ENCODE measurements at regions not wholly inside any gene's neighbourhood (a gene's known extent, or its start where the extent isn't known, plus 50 kb on each side); places are given as distances from the start of the nearest gene placed in this dataset.

GRCh38 chr13:73934771-73935170, 199.4 kb downstream of the KLF12 start:
- Mint-ChIP-seq H3K9me3 (ENCODE audit: unreplicated experiment) (no peaks in the 10 kb centered on the region), H3K36me3 (ENCODE audit: insufficient read depth, unreplicated experiment) (no peaks in the 10 kb centered on the region), H3K27ac (ENCODE audit: unreplicated experiment) (no peak overlapping the region), H3K27me3 (ENCODE audit: insufficient read depth, unreplicated experiment) (no peaks in the 10 kb centered on the region), H3K4me1 (ENCODE audit: low read depth, unreplicated experiment) (peaks cover 14% of the 10 kb centered on the region), H3K4me3 (ENCODE audit: unreplicated experiment) (no peak overlapping the region)
- ChIA-PET CTCF (no interaction called here), POLR2A (no interaction called here)
- TF ChIP-seq CTCF (IDR thresholded peaks at IDR 0.05; ENCODE audit: insufficient read depth in 1 of 2, low read depth in 1 of 2, low read length in 1 of 2, severe bottlenecking in 1 of 2, unreplicated experiment in 1 of 2) = no peak
- no TSS peak for BruUV-seq (replicated peaks)
- DNase-seq = no peak
- Histone ChIP-seq H3K4me3 (ENCODE audit: low read depth, low read length) (no peak overlapping the region), H3K9me3 (no peaks in the 10 kb centered on the region), H3K36me3 (ENCODE audit: control insufficient read depth, insufficient read depth, low read length) (no peaks in the 10 kb centered on the region), H3K4me1 (no peaks in the 10 kb centered on the region), H3K27me3 (replicated peaks; ENCODE audit: control insufficient read depth, insufficient read depth, low read length) (no peaks in the 10 kb centered on the region)
- intact Hi-C loops (cut with micrococcal nuclease; ENCODE audit: unreplicated experiment) = no loop called here

- Mint-ChIP-seq H3K27ac (ENCODE audit: unreplicated experiment) (no peak overlapping the region), H3K4me1 (ENCODE audit: low read depth, unreplicated experiment) (peaks cover 14% of the 10 kb centered on the region), H3K27me3 (ENCODE audit: insufficient read depth, unreplicated experiment) (no peaks in the 10 kb centered on the region), H3K4me3 (ENCODE audit: unreplicated experiment) (no peak overlapping the region), H3K36me3 (ENCODE audit: insufficient read depth, unreplicated experiment) (no peaks in the 10 kb centered on the region), H3K9me3 (ENCODE audit: unreplicated experiment) (no peaks in the 10 kb centered on the region)
- H3K4me3 ChIP-seq (ENCODE audit: low read depth, low read length) = no peak overlapping the region
- H3K9me3 ChIP-seq = no peaks in the 10 kb centered on the region
- no TSS peak for BruUV-seq (replicated peaks)
- intact Hi-C loops (cut with micrococcal nuclease; ENCODE audit: unreplicated experiment) = no loop called here
- no peaks in the 10 kb centered on the region for H3K36me3 ChIP-seq (ENCODE audit: control insufficient read depth, insufficient read depth, low read length)
- no peak for DNase-seq
- TF ChIP-seq CTCF (IDR thresholded peaks at IDR 0.05; ENCODE audit: insufficient read depth in 1 of 2, low read depth in 1 of 2, low read length in 1 of 2, severe bottlenecking in 1 of 2, unreplicated experiment in 1 of 2) = no peak
- POLR2A ChIA-PET = no interaction called here
- CTCF ChIA-PET = no interaction called here
- H3K27me3 ChIP-seq (replicated peaks; ENCODE audit: control insufficient read depth, insufficient read depth, low read length) = no peaks in the 10 kb centered on the region
- no peaks in the 10 kb centered on the region for H3K4me1 ChIP-seq
These were observed 200.0 kb downstream of the KLF12 start for GRCh38 chr13:73934215-73934641.

- ChIA-PET POLR2A (no interaction called here), CTCF (no interaction called here)
- H3K9me3 Mint-ChIP-seq (ENCODE audit: unreplicated experiment) = no peaks in the 10 kb centered on the region
- no peak for DNase-seq
- no peaks in the 10 kb centered on the region for H3K4me1 ChIP-seq
- no peaks in the 10 kb centered on the region for H3K27me3 Mint-ChIP-seq (ENCODE audit: insufficient read depth, unreplicated experiment)
- no peak overlapping the region for H3K4me3 Mint-ChIP-seq (ENCODE audit: unreplicated experiment)
- intact Hi-C loops (cut with micrococcal nuclease; ENCODE audit: unreplicated experiment) = no loop called here
- BruUV-seq (replicated peaks) = no TSS peak
- no peak for TF ChIP-seq CTCF (IDR thresholded peaks at IDR 0.05; ENCODE audit: insufficient read depth in 1 of 2, low read depth in 1 of 2, low read length in 1 of 2, severe bottlenecking in 1 of 2, unreplicated experiment in 1 of 2)
- H3K27ac Mint-ChIP-seq (ENCODE audit: unreplicated experiment) = no peak overlapping the region
- no peaks in the 10 kb centered on the region for H3K27me3 ChIP-seq (replicated peaks; ENCODE audit: control insufficient read depth, insufficient read depth, low read length)
- no peak overlapping the region for H3K4me3 ChIP-seq (ENCODE audit: low read depth, low read length)
- no peaks in the 10 kb centered on the region for H3K36me3 ChIP-seq (ENCODE audit: control insufficient read depth, insufficient read depth, low read length)
- H3K36me3 Mint-ChIP-seq (ENCODE audit: insufficient read depth, unreplicated experiment) = no peaks in the 10 kb centered on the region
- no peaks in the 10 kb centered on the region for H3K9me3 ChIP-seq
- H3K4me1 Mint-ChIP-seq (ENCODE audit: low read depth, unreplicated experiment) = peaks cover 14% of the 10 kb centered on the region
These were observed 200.4 kb downstream of the KLF12 start for GRCh38 chr13:73933795-73934194.

All from Caco-2 (cell line).